A549 (cell line): ENCODE measurements at regions not wholly inside any gene's neighbourhood (a gene's known extent, or its start where the extent isn't known, plus 50 kb on each side); places are given as distances from the start of the nearest gene placed in this dataset.

Experiments used
- ATAC-seq, 2 experiments: fragments of 200-7000 bp in 1 of 2; fragments of >200 bp in 1 of 2; cut with Nextera tagmentation in 1 of 2; cut with Tn5 transposase in 1 of 2; 3 replicates each; pipeline versions ENCODE4 v1.8.0 to v1.9.1; 2018 to 2020; ENCODE audit warnings: mild to moderate bottlenecking in 1 of 2, moderate library complexity in 1 of 2
- CTCF ChIA-PET: fragments of 300-600 bp; sonication (Branson Sonifier 250); formaldehyde crosslinking; extraction: SDS; loops from one replicate; lab custom pipeline; 2021; ENCODE audit warnings: antibody characterized with exemption, inconsistent platforms; lab: Yijun Ruan, JAX
- POLR2A ChIA-PET: fragments of 350-600 bp; formaldehyde crosslinking; extraction: SDS; loops from one replicate; lab custom pipeline; 2021; ENCODE audit warnings: antibody characterized with exemption, inconsistent platforms; lab: Yijun Ruan, JAX
- DNase-seq, 2 experiments: peaks; one replicate each; pipeline versions ENCODE4 v3.0.0 to v3.0.0-alpha.2; 2011 to 2016; ENCODE audit warnings: low read depth in 1 of 2, low spot score in 1 of 2
- FAIRE-seq: peaks from 2 replicates; lab custom pipeline; 2011; peaks lifted over from hg19 to GRCh38; lab: Jason Lieb, UNC
- H3K27ac ChIP-seq, 2 experiments: fragments of >200 bp; sonication (Bioruptor Twin); formaldehyde crosslinking; 3 replicates each; pipeline ENCODE4 v1.5.1; 2016 to 2017
- H3K4me1 ChIP-seq: fragments of >200 bp; sonication (Bioruptor Twin); formaldehyde crosslinking; 3 replicates; pipeline ENCODE4 v1.6.1; 2016
- H3K4me2 ChIP-seq: fragments of >200 bp; sonication (Bioruptor Twin); formaldehyde crosslinking; 3 replicates; pipeline ENCODE4 v1.6.1; 2016
- H3K4me3 ChIP-seq: fragments of >200 bp; sonication (Bioruptor Twin); formaldehyde crosslinking; 3 replicates; pipeline ENCODE4 v1.5.1; 2016
- H3K9me3 ChIP-seq: fragments of >200 bp; sonication (Bioruptor Twin); formaldehyde crosslinking; 3 replicates; pipeline ENCODE4 v1.6.1; 2016
- BHLHE40 ChIP-seq: IDR thresholded peaks from 2 replicates; pipeline ENCODE4 v1.6.1; 2012; ENCODE audit warnings: low read depth, low read length, inconsistent platforms
- EP300 ChIP-seq, 2 experiments: fragments of >200 bp; sonication (Bioruptor Twin); formaldehyde crosslinking; IDR thresholded peaks; 2 replicates in 1 of 2; 3 replicates in 1 of 2; pipeline ENCODE4 v1.6.1; 2016 to 2017
- GATA3 ChIP-seq: IDR thresholded peaks from 2 replicates; pipeline ENCODE4 v1.6.1; 2012; ENCODE audit warnings: borderline replicate concordance
- MAZ ChIP-seq: fragments of 150-350 bp; IDR thresholded peaks from 2 replicates; pipeline ENCODE4 v1.6.1; 2014; ENCODE audit warnings: antibody characterized with exemption, low read depth, low read length, borderline replicate concordance
- PHF8 ChIP-seq: fragments of 200-600 bp; sonication (generic); IDR thresholded peaks from 2 replicates; pipeline ENCODE4 v1.6.1; 2016; ENCODE audit warnings: low read depth, mild to moderate bottlenecking, antibody characterized with exemption, moderate library complexity, borderline replicate concordance
- POLR2A ChIP-seq: IDR thresholded peaks from 2 replicates; pipeline ENCODE4 v1.6.1; 2012; ENCODE audit warnings: mild to moderate bottlenecking, low read length
- RAD21 ChIP-seq, 2 experiments: fragments of >200 bp in 1 of 2; sonication (Bioruptor Twin) in 1 of 2; formaldehyde crosslinking in 1 of 2; IDR thresholded peaks in 1 of 2; conservative IDR thresholded peaks in 1 of 2; 2 replicates in 1 of 2; 3 replicates in 1 of 2; pipeline ENCODE4 v1.6.1; 2012 to 2018; ENCODE audit warnings: inconsistent platforms in 1 of 2
- SMC3 ChIP-seq: fragments of >200 bp; sonication (Bioruptor Twin); formaldehyde crosslinking; IDR thresholded peaks from 3 replicates; pipeline ENCODE4 v1.6.1; 2018; ENCODE audit warnings: inconsistent platforms
- TFCP2L1 ChIP-seq: fragments of 250-450 bp; sonication (Bioruptor Pico); IDR thresholded peaks from 2 replicates; pipeline ENCODE4 v1.5.0; 2021; ENCODE audit warnings: mild to moderate bottlenecking
- WGBS: methylation state at CpG from one replicate; pipeline ENCODE4 v1.1.6; 2017; ENCODE audit errors: missing lambda C conversion rate; 5-methylcytosine and 5-hydroxymethylcytosine counted together
- TF ChIP-seq, protein P1 (sequence below): fragments of 200-600 bp; sonication (generic); IDR thresholded peaks from 2 replicates; pipeline ENCODE4 v1.6.1; 2016; ENCODE audit warnings: antibody characterized with exemption, mild to moderate bottlenecking, moderate library complexity
- TF ChIP-seq, protein P2 (sequence below): IDR thresholded peaks from 2 replicates; pipeline ENCODE4 v1.6.1; 2012; ENCODE audit warnings: low read depth, borderline replicate concordance
- TF ChIP-seq, protein P3 (sequence below): fragments of 450-650 bp; IDR thresholded peaks from 2 replicates; pipeline ENCODE4 v1.6.1; 2014; ENCODE audit warnings: antibody characterized with exemption
- TF ChIP-seq, protein P4 (sequence below): fragments of 250-450 bp; sonication (Bioruptor Pico); IDR thresholded peaks from 2 replicates; pipeline ENCODE4 v1.5.0; 2021; ENCODE audit warnings: mild to moderate bottlenecking, moderate library complexity, borderline replicate concordance
- TF ChIP-seq, protein P5 (sequence below): fragments of 250-450 bp; sonication (Bioruptor Pico); IDR thresholded peaks from 2 replicates; pipeline ENCODE4 v1.5.0; 2020; ENCODE audit warnings: low read depth, mild to moderate bottlenecking, moderate library complexity

DNA sequence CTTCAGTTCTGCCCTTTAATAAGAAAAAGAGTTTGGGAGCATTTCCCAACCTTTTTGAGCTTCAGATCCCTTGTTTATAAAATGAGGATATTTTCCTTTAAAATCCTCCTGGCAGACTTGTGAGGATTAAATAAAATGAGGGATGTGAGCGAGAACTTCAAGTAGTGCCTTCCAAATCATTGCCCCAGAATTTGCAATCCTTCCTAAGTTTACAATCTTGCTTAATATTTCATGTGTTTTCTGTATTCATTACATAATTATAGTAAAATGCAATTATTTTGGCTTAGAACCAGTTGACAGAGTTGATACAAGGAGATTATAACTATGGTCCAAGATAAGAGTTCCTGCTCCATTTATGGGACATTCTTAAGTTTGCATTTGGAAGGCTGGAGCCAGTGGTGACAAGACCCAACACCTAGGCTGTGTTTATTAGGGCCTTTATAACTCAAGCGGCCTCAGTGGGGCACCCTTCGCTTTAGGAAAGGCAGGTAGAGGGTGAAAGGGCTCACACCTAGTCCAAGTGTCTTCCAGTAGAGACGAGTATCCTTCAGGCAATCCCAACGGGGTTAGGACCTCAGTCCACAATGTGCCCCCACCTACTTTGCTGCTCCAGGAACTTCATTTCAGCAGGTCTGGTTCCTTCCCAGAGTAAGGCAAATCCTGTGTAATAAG is 317.5 kb downstream of the WDR11 start:
- Histone ChIP-seq H3K27ac (no peak overlapping the region), H3K4me1 (no peaks in the 10 kb centered on the region), H3K4me2 (no peak overlapping the region), H3K4me3 (no peak overlapping the region), H3K9me3 (peaks cover 2% of the 10 kb centered on the region; the same call in 1 of the 3 replicates)
- WGBS = 0% methylated on average over 5 of the region's 5 CpGs
- POLR2A ChIA-PET = no interaction called here
- peak in 1 of 2 experiments; percentile 34; a peak in 2 of 5 replicates for TF ChIP-seq RAD21 (conservative IDR thresholded peaks at IDR 0.05 in 1 of 2, IDR thresholded peaks at IDR 0.05 in 1 of 2)
- TF ChIP-seq EP300 (IDR thresholded peaks at IDR 0.05) = no peak
- TF ChIP-seq, protein P1, sequence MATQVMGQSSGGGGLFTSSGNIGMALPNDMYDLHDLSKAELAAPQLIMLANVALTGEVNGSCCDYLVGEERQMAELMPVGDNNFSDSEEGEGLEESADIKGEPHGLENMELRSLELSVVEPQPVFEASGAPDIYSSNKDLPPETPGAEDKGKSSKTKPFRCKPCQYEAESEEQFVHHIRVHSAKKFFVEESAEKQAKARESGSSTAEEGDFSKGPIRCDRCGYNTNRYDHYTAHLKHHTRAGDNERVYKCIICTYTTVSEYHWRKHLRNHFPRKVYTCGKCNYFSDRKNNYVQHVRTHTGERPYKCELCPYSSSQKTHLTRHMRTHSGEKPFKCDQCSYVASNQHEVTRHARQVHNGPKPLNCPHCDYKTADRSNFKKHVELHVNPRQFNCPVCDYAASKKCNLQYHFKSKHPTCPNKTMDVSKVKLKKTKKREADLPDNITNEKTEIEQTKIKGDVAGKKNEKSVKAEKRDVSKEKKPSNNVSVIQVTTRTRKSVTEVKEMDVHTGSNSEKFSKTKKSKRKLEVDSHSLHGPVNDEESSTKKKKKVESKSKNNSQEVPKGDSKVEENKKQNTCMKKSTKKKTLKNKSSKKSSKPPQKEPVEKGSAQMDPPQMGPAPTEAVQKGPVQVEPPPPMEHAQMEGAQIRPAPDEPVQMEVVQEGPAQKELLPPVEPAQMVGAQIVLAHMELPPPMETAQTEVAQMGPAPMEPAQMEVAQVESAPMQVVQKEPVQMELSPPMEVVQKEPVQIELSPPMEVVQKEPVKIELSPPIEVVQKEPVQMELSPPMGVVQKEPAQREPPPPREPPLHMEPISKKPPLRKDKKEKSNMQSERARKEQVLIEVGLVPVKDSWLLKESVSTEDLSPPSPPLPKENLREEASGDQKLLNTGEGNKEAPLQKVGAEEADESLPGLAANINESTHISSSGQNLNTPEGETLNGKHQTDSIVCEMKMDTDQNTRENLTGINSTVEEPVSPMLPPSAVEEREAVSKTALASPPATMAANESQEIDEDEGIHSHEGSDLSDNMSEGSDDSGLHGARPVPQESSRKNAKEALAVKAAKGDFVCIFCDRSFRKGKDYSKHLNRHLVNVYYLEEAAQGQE = no peak
- DNase-seq (no peak), FAIRE-seq (no peak), ATAC-seq (no peak)
- CTCF ChIA-PET = interaction anchor here (0.7 kb wide), 1 partner anchor 20 kb away, joined by 3 read pairs; no protein-coding TSS in a partner anchor

DNA sequence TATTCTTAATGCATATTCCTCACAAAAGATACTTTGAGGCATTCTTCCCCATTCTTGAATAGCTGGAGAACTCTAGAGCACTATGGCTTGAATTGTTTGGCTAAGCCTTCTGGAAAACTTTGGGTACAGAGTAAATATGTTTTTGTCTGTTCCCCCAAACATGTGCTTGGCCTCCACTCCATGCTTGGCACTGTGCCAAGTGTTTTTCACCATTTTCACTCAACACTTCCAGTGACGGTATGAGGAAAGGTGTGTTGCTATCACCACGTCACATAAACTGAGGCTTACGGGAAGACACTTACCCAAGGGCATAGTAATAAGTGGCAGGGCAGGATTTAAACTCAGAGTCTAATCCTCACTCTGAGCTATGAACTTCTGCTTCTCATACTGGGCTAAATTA is 318.2 kb downstream of the WDR11 start:
- ChIA-PET POLR2A (no interaction called here), CTCF (interaction anchor here (0.7 kb wide), 1 partner anchor 19 kb away, joined by 3 read pairs; no protein-coding TSS in a partner anchor)
- Histone ChIP-seq H3K9me3 (no peaks in the 10 kb centered on the region), H3K4me1 (no peaks in the 10 kb centered on the region), H3K4me2 (no peak overlapping the region), H3K27ac (no peak overlapping the region), H3K4me3 (no peak overlapping the region)
- WGBS = 38% methylated on average over 3 of the region's 3 CpGs
- ATAC-seq = no peak
- no peak for FAIRE-seq
- no peak for DNase-seq
- TF ChIP-seq MAZ = no peak
- TF ChIP-seq, protein P2, sequence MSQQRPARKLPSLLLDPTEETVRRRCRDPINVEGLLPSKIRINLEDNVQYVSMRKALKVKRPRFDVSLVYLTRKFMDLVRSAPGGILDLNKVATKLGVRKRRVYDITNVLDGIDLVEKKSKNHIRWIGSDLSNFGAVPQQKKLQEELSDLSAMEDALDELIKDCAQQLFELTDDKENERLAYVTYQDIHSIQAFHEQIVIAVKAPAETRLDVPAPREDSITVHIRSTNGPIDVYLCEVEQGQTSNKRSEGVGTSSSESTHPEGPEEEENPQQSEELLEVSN = no peak
- no peak for TF ChIP-seq PHF8
- TF ChIP-seq, protein P3, sequence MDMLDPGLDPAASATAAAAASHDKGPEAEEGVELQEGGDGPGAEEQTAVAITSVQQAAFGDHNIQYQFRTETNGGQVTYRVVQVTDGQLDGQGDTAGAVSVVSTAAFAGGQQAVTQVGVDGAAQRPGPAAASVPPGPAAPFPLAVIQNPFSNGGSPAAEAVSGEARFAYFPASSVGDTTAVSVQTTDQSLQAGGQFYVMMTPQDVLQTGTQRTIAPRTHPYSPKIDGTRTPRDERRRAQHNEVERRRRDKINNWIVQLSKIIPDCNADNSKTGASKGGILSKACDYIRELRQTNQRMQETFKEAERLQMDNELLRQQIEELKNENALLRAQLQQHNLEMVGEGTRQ = no peak
- no peak for TF ChIP-seq TFCP2L1 (CRISPR knock-in tag)
- TF ChIP-seq, all 56 proteins: peak for 0

DNA sequence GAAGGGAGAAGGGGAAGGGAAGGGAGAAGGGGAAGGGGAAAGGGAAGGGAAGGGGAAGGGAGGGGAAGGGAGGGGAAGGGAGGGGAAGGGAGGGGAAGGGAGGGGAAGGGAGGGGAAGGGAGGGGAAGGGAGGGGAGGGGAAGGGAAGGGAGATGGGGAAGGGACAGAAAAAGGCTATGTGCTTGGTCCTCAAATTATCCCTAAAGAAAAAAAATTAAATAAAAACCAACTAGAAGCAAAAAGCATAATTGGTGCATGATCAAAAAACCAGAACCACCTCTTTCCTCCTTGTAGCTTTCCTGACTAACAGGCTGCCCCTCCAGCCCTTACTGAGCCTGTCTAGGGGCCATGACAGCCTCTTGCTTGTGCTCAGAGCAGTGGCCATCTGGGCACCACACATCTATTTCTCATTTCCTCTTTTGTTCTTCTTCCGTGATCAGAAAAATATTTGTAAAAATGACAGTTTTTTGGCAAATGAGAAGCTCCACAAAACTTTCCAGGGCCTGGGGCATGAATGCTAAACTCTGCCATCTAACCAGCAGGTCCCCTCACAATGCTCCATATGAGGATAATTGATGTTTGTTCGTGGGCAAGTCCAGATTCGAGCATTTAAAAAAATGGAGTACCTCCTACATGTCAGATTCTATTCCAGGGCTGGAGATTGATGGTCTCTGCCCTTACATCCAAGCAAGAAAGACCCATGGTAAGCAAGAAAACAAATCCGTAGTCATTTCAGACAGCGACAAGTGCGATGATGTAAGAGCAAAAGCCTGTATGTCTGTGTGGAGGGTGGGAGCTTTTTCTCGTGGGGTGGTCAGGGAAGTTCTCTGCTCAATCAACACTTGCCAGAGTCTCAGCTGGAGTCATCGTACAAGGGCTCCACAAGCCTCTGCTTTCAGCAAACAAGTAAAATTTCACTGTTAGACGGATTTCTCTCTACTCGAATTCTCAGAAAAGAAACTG is 320.9 kb downstream of the WDR11 start:
- Histone ChIP-seq H3K4me1 (no peaks in the 10 kb centered on the region), H3K4me2 (no peak overlapping the region), H3K27ac (no peak overlapping the region), H3K9me3 (no peaks in the 10 kb centered on the region), H3K4me3 (no peak overlapping the region)
- ATAC-seq (no peak), DNase-seq (no peak), FAIRE-seq (no peak)
- CTCF ChIA-PET = interaction anchor here (0.8 to 1.5 kb wide), 2 partner anchors 67 to 436 kb away, joined by 3 read pairs; no protein-coding TSS in a partner anchor
- 17% methylated on average over 10 of the region's 10 CpGs for WGBS
- POLR2A ChIA-PET = no interaction called here
- TF ChIP-seq BHLHE40 (no peak), GATA3 (no peak), SMC3 (no peak), PHF8 (no peak), POLR2A (no peak)
- TF ChIP-seq, protein P4, sequence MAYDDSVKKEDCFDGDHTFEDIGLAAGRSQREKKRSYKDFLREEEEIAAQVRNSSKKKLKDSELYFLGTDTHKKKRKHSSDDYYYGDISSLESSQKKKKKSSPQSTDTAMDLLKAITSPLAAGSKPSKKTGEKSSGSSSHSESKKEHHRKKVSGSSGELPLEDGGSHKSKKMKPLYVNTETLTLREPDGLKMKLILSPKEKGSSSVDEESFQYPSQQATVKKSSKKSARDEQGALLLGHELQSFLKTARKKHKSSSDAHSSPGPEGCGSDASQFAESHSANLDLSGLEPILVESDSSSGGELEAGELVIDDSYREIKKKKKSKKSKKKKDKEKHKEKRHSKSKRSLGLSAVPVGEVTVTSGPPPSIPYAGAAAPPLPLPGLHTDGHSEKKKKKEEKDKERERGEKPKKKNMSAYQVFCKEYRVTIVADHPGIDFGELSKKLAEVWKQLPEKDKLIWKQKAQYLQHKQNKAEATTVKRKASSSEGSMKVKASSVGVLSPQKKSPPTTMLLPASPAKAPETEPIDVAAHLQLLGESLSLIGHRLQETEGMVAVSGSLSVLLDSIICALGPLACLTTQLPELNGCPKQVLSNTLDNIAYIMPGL (CRISPR knock-in tag) = no peak
- TF ChIP-seq, protein P5, sequence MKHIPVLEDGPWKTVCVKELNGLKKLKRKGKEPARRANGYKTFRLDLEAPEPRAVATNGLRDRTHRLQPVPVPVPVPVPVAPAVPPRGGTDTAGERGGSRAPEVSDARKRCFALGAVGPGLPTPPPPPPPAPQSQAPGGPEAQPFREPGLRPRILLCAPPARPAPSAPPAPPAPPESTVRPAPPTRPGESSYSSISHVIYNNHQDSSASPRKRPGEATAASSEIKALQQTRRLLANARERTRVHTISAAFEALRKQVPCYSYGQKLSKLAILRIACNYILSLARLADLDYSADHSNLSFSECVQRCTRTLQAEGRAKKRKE (CRISPR knock-in tag) = no peak
- TF ChIP-seq, protein P1 = no peak
